HG02884 (cell line): ENCODE measurements at regions not wholly inside any gene's neighbourhood (a gene's known extent, or its start where the extent isn't known, plus 50 kb on each side); places are given as distances from the start of the nearest gene placed in this dataset.
"Not testable (repeated sequence)": the region's sequence is repeated elsewhere in the genome, so short reads cannot be mapped to it uniquely, and the experiment has no call there.

Source experiments
- ATAC-seq: cut with Tn5 transposase; IDR thresholded peaks from one replicate; pipeline ENCODE4 v1.9.1; 2021; ENCODE audit warnings: mild to moderate bottlenecking, moderate library complexity; ENCODE audit not compliant: unreplicated experiment

GRCh38 chr6:95660544-95660943 is 83.2 kb downstream of the MANEA start:
- ATAC-seq: no peak

- ATAC-seq: no peak
These were observed 92.7 kb downstream of the MANEA start for GRCh38 chr6:95670011-95670463.

- ATAC-seq: no peak
These were observed 98.8 kb downstream of the MANEA start for GRCh38 chr6:95676011-95676628.

- no peak for ATAC-seq
These were observed 102.6 kb downstream of the MANEA start for GRCh38 chr6:95679981-95680380.

GRCh38 chr6:95681736-95682135 is 104.4 kb downstream of the MANEA start:
- no peak for ATAC-seq

- no peak for ATAC-seq
These were observed 105.1 kb downstream of the MANEA start for GRCh38 chr6:95682476-95682875.

GRCh38 chr6:95685822-95686221 is 108.5 kb downstream of the MANEA start:
- no peak for ATAC-seq

GRCh38 chr6:95686272-95686671 is 108.9 kb downstream of the MANEA start:
- ATAC-seq: no peak

GRCh38 chr6:95686895-95687294 is 109.6 kb downstream of the MANEA start:
- no peak for ATAC-seq

GRCh38 chr6:95687839-95688238 is 110.5 kb downstream of the MANEA start:
- no peak for ATAC-seq

- peak; percentile 83 for ATAC-seq
These were observed 113.0 kb downstream of the MANEA start for GRCh38 chr6:95690328-95690727.

GRCh38 chr6:95693108-95693507 is 115.8 kb downstream of the MANEA start:
- ATAC-seq: no peak

GRCh38 chr6:95698271-95698670 is 120.9 kb downstream of the MANEA start:
- no peak for ATAC-seq

- ATAC-seq: no peak
These were observed 146.3 kb downstream of the MANEA start for GRCh38 chr6:95723638-95724037.

- ATAC-seq: no peak
These were observed 148.0 kb downstream of the MANEA start for GRCh38 chr6:95725344-95725743.

- ATAC-seq: no peak
These were observed 162.8 kb downstream of the MANEA start for GRCh38 chr6:95740157-95740556.

- ATAC-seq: no peak
These were observed 163.7 kb downstream of the MANEA start for GRCh38 chr6:95741045-95741444.

GRCh38 chr6:95742767-95743289 is 165.5 kb downstream of the MANEA start:
- no peak for ATAC-seq

GRCh38 chr6:95743591-95743990 is 166.3 kb downstream of the MANEA start:
- ATAC-seq: no peak

GRCh38 chr6:95758236-95759069 is 181.1 kb downstream of the MANEA start:
- not testable (repeated sequence) for ATAC-seq

- no peak for ATAC-seq
These were observed 190.6 kb downstream of the MANEA start for GRCh38 chr6:95767897-95768463.

GRCh38 chr6:95768539-95768938 is 191.2 kb downstream of the MANEA start:
- ATAC-seq: no peak
